Uterus (tissue), 3 donors: ENCODE measurements at regions not wholly inside any gene's neighbourhood (a gene's known extent, or its start where the extent isn't known, plus 50 kb on each side); places are given as distances from the start of the nearest gene placed in this dataset.
"Not testable (repeated sequence)": the region's sequence is repeated elsewhere in the genome, so short reads cannot be mapped to it uniquely, and the experiment has no call there.

Experiments used
- DNase-seq, 2 donors: peaks; one replicate each; pipeline ENCODE4 v3.0.0-alpha.2; 2019 to 2020
- H3K27ac ChIP-seq, 2 donors: fragments of 200-600 bp; sonication (generic); 1 replicate in 1 of 2; 2 replicates in 1 of 2; pipeline ENCODE4 v1.5.1; 2016 to 2018
- H3K27me3 ChIP-seq, 2 donors: fragments of 200-600 bp; sonication (generic); one replicate each; pipeline ENCODE4 v1.5.1; 2018 to 2019; ENCODE audit warnings: control low read depth in 1 of 2
- H3K36me3 ChIP-seq, 2 donors: fragments of 200-600 bp; sonication (generic); one replicate each; pipeline ENCODE4 v1.5.1; 2019; ENCODE audit warnings: control low read depth in 1 of 2
- H3K4me1 ChIP-seq, 2 donors: fragments of 200-600 bp; sonication (generic); one replicate each; pipeline ENCODE4 v1.5.1; 2018 to 2019; ENCODE audit warnings: control low read depth in 1 of 2
- H3K4me3 ChIP-seq, 2 donors: fragments of 200-600 bp; sonication (generic); 1 replicate in 1 of 2; 2 replicates in 1 of 2; pipeline ENCODE4 v1.5.1; 2018 to 2019; ENCODE audit warnings: mild to moderate bottlenecking in 1 of 2
- H3K9me3 ChIP-seq, 2 donors: fragments of 200-600 bp; sonication (generic); one replicate each; pipeline ENCODE4 v1.5.1; 2019; ENCODE audit warnings: control low read depth in 1 of 2
- POLR2A ChIP-seq, 2 donors: fragments of 450-650 bp; IDR thresholded peaks; one replicate each; pipeline ENCODE4 v1.6.1; 2016; ENCODE audit warnings: antibody characterized with exemption in 2 of 2, mild to moderate bottlenecking in 1 of 2, moderate library complexity in 1 of 2
- intact Hi-C: fragments of 100-400 bp; cut with DNase I; formaldehyde crosslinking; loops from one replicate; pipeline ENCODE4 v1.15.1; 2023; ENCODE audit warnings: low total_unique reads
- TF ChIP-seq, protein P1 (sequence below), 4 experiments: fragments of 200-600 bp in 2 of 4; fragments of 450-650 bp in 2 of 4; sonication (generic) in 2 of 4; IDR thresholded peaks; one replicate each; pipeline ENCODE4 v1.5.1; 2016 to 2019; ENCODE audit warnings: antibody characterized with exemption in 4 of 4, mild to moderate bottlenecking in 2 of 4, moderate library complexity in 1 of 4
- donor health status: DM: yes; HTN: yes; CAD: no.

DNA sequence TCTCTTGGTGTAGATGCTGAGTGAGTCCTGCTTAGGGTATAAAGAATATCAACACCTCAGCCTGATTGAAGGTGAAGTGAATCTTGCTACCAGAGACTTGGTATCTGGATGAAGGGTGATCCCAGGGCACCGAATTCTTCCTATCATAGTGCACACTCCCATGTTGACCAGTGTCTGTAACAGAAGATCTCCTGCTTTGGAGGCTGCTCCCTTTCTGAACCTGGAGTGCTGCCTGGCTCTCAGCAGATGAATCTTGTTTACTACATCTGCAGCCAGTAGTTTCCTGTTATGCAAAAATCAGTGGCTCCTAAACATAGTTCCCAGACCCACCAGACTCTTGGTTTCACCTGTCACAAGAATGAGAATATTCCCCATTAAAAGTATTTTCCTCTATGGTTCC, 191.7 kb upstream of the GK2 start:
- H3K4me3 ChIP-seq, result no peak overlapping the region
- intact Hi-C loops, result no loop called here
- H3K36me3 ChIP-seq, result no peaks in the 10 kb centered on the region
- H3K27me3 ChIP-seq, result no peaks in the 10 kb centered on the region
- H3K4me1 ChIP-seq, result no peaks in the 10 kb centered on the region
- DNase-seq, result no peak
- TF ChIP-seq, protein P1, sequence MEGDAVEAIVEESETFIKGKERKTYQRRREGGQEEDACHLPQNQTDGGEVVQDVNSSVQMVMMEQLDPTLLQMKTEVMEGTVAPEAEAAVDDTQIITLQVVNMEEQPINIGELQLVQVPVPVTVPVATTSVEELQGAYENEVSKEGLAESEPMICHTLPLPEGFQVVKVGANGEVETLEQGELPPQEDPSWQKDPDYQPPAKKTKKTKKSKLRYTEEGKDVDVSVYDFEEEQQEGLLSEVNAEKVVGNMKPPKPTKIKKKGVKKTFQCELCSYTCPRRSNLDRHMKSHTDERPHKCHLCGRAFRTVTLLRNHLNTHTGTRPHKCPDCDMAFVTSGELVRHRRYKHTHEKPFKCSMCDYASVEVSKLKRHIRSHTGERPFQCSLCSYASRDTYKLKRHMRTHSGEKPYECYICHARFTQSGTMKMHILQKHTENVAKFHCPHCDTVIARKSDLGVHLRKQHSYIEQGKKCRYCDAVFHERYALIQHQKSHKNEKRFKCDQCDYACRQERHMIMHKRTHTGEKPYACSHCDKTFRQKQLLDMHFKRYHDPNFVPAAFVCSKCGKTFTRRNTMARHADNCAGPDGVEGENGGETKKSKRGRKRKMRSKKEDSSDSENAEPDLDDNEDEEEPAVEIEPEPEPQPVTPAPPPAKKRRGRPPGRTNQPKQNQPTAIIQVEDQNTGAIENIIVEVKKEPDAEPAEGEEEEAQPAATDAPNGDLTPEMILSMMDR (IDR thresholded peaks at IDR 0.05), result no peak
- no peak for TF ChIP-seq POLR2A (IDR thresholded peaks at IDR 0.05)
- H3K9me3 ChIP-seq, result no peaks in the 10 kb centered on the region
- no peak overlapping the region for H3K27ac ChIP-seq

DNA sequence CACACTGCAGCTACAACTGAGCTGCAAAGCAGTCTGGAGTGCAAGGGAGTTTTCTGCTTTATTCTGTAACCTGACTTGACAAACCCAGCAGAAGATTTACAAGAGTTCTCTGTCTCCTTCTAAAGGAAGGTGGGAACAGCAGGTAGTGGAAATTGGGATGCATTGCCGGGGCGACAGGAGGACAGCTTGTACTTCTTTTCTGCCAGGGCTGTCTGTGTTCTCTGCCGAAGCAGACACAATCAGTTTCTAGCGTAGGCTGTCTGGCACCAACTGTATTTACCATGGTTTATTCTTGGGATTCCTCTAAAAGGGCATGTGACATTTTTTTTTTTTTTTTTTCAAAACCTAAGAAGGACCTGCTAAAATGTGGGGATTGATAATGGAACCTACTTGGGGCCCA, 190.8 kb upstream of the GK2 start:
- no peak overlapping the region for H3K4me3 ChIP-seq
- H3K36me3 ChIP-seq, result no peaks in the 10 kb centered on the region
- no peaks in the 10 kb centered on the region for H3K27me3 ChIP-seq
- H3K9me3 ChIP-seq, result no peaks in the 10 kb centered on the region
- no peak for DNase-seq
- no peak overlapping the region for H3K27ac ChIP-seq
- intact Hi-C loops, result no loop called here
- H3K4me1 ChIP-seq, result no peaks in the 10 kb centered on the region
- TF ChIP-seq POLR2A (IDR thresholded peaks at IDR 0.05), result no peak

DNA sequence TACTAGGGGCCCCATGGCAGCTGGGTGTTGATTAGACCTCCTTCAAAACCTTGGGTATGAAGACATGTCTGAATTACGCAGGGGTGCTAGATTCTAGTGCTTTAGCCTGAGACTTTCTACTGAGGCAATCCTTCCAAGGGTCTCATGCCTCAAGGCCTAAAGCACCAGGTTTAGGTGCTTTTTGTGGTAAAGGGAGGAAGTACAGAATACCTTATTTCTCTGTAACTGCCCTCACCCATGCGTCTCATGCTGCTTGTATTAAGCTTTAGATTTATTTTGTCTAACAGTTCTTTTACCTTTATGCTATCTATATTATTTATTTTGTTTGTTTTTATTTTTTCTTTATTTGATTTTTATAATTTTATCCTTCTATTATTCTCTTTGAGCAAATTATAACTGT, 190.2 kb upstream of the GK2 start:
- Histone ChIP-seq H3K27ac (no peak overlapping the region), H3K9me3 (no peaks in the 10 kb centered on the region)

DNA sequence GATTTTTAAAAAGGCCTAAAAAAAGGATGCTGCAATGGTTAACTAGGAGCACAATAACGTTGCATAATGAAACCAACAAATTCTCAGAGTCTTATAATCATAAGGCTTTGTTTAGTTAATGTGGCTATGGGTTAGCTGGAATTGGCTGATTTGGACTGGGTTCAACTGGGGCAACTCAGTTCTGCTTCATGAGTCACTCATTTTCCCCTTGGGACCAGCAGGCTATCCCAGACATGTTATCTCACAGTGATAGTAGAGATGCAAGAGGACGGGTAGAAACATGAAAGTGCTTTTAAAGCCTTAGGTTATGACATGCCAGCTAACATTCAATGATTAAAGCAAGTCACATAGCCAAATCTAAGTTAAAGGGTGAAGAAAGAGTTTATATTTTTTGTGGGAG, 189.2 kb upstream of the GK2 start:
- intact Hi-C loops, result no loop called here
- no peaks in the 10 kb centered on the region for H3K9me3 ChIP-seq
- H3K27ac ChIP-seq, result no peak overlapping the region
- no peaks in the 10 kb centered on the region for H3K27me3 ChIP-seq
- TF ChIP-seq, protein P1 (IDR thresholded peaks at IDR 0.05), result no peak
- no peak for TF ChIP-seq POLR2A (IDR thresholded peaks at IDR 0.05)
- DNase-seq, result no peak
- H3K36me3 ChIP-seq, result no peaks in the 10 kb centered on the region
- H3K4me1 ChIP-seq, result no peaks in the 10 kb centered on the region
- no peak overlapping the region for H3K4me3 ChIP-seq

More for the DNA sequence above, 190.2 kb upstream of the GK2 start:
- no peaks in the 10 kb centered on the region for H3K4me1 ChIP-seq
- intact Hi-C loops, result no loop called here
- H3K27me3 ChIP-seq, result no peaks in the 10 kb centered on the region
- DNase-seq, result no peak
- TF ChIP-seq, protein P1 (IDR thresholded peaks at IDR 0.05), result no peak
- no peak for TF ChIP-seq POLR2A (IDR thresholded peaks at IDR 0.05)
- no peaks in the 10 kb centered on the region for H3K36me3 ChIP-seq
- no peak overlapping the region for H3K4me3 ChIP-seq

DNA sequence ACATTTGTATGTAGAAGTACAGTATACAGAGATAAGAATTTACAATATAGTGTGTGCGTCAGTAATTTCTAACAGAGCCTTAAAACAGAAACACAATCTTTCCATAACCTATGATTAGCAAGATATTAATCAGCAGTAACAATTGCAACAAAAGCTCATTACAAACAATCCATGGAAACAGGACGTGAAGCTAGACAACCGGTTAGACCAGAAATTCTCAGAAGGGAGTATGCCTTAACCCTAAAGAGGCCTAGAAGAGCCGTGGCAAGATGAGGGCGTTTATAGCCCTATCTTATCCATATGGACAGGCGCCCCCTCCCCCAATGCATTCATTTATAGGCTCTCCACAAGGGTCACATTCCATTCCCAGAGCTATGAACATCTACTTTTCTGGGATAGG, 184.2 kb upstream of the GK2 start:
- DNase-seq, H3K27me3 ChIP-seq, intact Hi-C loops, H3K4me1 ChIP-seq, H3K36me3 ChIP-seq, H3K27ac ChIP-seq, H3K9me3 ChIP-seq, H3K4me3 ChIP-seq: not testable (repeated sequence)

DNA sequence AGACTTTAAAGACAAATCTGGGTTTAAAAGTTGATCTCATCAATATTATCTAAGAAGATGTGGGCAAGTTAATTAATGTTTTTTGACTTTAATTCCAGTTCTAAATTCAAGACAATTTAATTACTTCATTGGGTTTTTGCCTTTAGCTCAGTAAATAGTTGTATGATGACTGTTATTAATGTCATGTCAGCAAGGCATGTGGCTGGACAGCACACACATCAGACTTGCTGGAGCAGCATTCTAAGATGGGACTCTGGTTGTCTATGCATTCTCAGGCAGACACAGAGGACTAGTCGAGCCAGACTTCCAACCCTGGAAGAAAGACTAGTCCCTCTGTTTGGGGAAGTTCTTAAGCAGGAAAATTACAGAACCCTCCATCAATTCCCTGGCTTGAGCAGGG, 180.7 kb upstream of the GK2 start:
- no peak for DNase-seq
- H3K4me1 ChIP-seq, result no peaks in the 10 kb centered on the region
- no peaks in the 10 kb centered on the region for H3K9me3 ChIP-seq
- intact Hi-C loops, result no loop called here
- no peak overlapping the region for H3K4me3 ChIP-seq
- H3K36me3 ChIP-seq, result no peaks in the 10 kb centered on the region
- no peak overlapping the region for H3K27ac ChIP-seq
- no peak for TF ChIP-seq POLR2A (IDR thresholded peaks at IDR 0.05)
- TF ChIP-seq, protein P1 (IDR thresholded peaks at IDR 0.05), result no peak
- no peaks in the 10 kb centered on the region for H3K27me3 ChIP-seq

DNA sequence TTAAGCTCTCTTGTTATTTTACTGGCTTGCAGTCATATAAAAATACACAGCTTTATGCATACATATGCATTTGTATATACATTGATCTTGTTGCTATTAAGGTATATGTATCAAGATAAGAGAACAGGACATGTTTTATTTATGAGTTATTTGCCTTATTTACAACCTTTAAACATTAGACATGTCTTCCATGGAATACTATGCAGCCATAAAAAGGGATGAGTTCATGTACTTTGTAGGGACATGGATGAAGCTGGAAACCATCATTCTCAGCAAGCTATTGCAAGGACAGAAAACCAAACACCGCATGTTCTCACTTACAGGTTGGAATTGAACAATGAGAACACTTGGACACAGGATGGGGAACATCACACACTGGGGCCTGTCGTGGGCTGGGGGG, 179.2 kb upstream of the GK2 start:
- DNase-seq, H3K36me3 ChIP-seq, H3K4me1 ChIP-seq, intact Hi-C loops, H3K27ac ChIP-seq, H3K9me3 ChIP-seq, H3K4me3 ChIP-seq, H3K27me3 ChIP-seq: not testable (repeated sequence)
